D721Med (cell line): ENCODE measurements at regions not wholly inside any gene's neighbourhood (a gene's known extent, or its start where the extent isn't known, plus 50 kb on each side); places are given as distances from the start of the nearest gene placed in this dataset.
"Not testable (repeated sequence)": the region's sequence is repeated elsewhere in the genome, so short reads cannot be mapped to it uniquely, and the experiment has no call there.

Experiments
- DNase-seq: peaks from one replicate; pipeline ENCODE4 v3.0.0; 2011; ENCODE audit warnings: low spot score; ENCODE audit not compliant: insufficient read length
- FAIRE-seq: peaks from 2 replicates; lab custom pipeline; 2011; peaks lifted over from hg19 to GRCh38; lab: Jason Lieb, UNC
- TF ChIP-seq, protein P1 (sequence below): IDR thresholded peaks from 2 replicates; pipeline ENCODE4 v1.5.1; 2012; ENCODE audit warnings: mild to moderate bottlenecking, control low read depth; ENCODE audit not compliant: insufficient read depth; ENCODE audit errors: missing control alignments

DNA sequence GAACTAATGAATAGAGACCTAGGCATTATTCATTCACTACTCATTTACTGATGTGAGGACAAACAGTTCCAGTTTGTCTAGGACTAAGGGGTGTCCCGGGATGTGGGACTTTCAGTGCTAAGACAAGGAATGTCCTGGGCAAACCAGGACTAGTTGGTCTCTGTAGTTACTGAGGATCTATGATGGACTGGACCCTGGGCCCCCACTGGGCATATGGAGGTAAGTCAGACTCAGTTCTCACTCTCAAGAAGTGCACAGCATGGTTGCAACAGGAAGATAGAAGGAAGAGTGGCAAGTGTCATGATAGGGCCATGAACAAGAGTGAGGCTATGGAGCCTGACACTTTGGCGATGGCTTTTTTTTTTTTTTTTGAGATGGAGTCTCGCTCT lies 128.2 kb downstream of the MYCN start:
- TF ChIP-seq, protein P1, sequence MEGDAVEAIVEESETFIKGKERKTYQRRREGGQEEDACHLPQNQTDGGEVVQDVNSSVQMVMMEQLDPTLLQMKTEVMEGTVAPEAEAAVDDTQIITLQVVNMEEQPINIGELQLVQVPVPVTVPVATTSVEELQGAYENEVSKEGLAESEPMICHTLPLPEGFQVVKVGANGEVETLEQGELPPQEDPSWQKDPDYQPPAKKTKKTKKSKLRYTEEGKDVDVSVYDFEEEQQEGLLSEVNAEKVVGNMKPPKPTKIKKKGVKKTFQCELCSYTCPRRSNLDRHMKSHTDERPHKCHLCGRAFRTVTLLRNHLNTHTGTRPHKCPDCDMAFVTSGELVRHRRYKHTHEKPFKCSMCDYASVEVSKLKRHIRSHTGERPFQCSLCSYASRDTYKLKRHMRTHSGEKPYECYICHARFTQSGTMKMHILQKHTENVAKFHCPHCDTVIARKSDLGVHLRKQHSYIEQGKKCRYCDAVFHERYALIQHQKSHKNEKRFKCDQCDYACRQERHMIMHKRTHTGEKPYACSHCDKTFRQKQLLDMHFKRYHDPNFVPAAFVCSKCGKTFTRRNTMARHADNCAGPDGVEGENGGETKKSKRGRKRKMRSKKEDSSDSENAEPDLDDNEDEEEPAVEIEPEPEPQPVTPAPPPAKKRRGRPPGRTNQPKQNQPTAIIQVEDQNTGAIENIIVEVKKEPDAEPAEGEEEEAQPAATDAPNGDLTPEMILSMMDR = no peak
- DNase-seq (no peak), FAIRE-seq (no peak)

DNA sequence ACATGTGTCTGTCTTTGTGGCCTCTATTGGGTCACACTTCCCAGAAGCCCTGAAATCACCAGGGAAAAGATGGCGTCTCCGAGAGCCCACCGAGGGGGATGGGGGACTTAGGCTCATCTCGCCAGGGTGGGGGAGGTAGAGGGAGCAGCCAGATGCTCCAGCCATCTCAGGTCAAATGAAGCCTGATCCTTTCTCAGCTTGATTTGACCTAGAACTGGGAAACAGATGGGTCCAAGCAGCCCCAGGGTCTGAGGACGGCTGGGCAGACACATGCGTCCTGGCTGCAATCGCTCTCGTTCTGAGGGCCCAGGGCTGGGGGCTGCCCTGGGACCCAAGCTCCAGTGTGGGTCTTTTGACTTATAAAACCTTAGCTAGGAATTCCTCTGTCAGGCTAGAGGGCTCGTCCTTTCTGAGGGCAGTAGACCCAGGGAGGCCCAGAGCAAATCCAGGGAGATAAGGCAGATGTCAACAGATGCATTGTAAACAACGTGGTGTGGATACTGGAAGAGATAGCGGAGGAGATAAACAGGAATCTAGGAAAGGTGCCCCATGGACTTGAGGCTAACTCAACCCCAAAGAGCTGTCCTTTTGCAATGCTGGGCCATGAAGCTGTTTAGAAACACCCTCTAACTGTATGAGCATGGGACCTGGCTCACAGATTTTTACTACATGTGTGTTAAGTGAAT lies 127.7 kb downstream of the MYCN start:
- TF ChIP-seq, protein P1 = no peak
- FAIRE-seq = no peak
- no peak for DNase-seq

DNA sequence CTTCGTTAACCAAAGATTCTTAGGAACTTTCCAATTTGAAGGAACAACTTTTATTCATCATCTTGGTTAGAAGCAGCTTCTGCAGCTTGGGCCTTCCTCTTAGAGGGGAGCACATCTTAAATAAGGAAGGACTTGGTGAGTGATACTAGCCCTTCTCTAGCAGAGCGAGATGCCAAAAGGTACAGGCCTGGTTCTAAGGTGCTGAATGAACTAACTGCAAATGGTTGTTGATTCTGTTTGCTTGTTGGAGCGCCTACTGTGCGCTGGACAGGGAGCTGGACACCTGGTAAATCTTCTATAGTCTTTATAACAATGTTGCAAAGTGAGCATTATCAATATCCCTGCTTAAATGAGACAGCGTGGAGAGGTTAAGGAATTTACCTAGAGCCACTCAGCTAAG lies 127.1 kb downstream of the MYCN start:
- DNase-seq (no peak), FAIRE-seq (no peak)
- TF ChIP-seq, protein P1 = no peak

DNA sequence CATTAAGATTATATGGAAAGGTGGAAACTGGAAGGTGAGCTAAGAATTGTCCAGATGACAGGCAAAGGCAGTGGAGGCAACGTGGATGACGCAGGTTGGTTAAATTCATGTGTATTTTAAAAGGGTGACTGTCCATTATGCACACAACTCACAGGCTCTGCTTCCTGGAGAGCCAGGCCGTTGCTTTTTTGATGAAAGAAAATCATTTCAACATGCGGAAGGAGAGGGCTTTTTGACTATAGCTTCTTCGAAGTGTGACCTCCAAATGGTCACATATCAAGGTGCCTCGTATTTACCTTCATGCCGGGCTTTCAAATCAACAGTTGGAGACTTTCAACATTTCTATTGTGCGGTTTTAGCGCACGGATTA lies 126.7 kb downstream of the MYCN start:
- FAIRE-seq (no peak), DNase-seq (no peak)
- TF ChIP-seq, protein P1 = no peak

DNA sequence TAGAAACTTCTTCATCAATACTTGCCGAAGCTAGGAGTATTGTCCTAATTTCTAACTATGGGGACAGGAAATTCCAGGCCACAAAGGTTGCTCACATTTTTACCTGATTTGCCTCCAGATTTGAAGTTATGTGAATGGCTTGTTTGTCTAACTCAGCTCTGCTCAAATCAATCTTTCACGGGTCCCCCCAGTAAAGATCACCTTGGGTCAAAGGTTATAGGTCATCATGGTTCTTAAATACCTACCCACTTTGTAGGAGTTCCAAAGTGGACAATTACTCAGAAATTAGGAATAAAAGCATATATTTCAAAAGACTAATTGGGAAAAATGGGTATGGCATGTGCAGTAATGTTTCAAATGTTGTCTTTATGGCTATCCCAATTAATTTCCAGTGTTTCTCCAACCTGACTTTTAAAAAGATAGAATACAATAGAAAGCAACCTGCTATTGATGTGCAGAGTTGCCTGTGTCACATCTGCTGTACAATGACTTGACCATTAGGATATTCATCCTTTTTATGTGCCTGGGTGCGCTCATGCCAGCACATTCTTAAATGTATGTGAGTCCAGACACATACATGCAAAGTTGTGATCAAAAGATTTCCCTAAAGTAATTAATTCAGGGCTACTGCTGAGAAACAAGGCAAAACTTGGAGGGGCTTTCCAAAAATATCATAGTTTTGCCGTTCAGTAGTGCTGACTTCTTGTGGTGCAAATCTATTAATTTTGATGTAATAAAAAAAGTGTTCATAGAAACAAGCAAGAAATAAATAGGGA lies 126.1 kb downstream of the MYCN start:
- no peak for FAIRE-seq
- no peak for DNase-seq
- TF ChIP-seq, protein P1 = no peak

DNA sequence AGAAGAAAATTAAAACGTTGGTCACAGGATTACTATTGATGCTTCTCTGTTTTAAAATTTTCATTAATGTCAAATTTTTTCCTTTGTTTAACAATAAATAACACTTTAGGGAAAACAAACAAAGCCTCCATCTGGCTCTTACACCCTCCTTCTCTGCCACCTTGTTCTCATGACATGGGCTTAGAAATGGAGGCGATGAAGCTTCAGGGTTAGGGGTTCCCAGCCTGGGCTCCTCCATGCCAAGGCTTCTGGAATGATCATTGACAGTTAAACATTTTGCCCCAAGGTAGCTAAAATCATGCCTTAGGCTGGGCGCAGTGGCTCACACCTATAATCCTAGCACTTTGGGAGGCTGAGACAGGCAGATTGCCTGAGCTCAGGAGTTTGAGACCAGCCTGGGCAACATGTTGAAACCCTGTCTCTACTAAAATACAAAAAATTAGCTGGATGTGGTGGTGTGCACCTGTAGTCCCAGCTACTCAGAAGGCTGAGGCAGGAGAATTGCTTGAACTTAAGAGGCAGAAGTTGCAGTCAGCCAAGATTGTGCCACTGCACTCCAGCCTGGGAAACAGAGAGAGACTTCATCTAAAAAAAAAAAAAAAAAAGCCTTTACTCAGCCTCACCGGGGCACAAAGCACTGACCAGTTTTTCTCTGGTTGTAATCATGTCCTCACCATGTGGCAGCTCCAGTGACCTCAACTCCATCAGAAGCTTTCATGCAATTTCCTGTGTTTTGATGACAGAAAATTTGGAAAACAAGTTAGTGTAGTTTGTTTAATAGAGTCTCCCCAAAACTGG lies 125.1 kb downstream of the MYCN start:
- not testable (repeated sequence) for FAIRE-seq, DNase-seq

DNA sequence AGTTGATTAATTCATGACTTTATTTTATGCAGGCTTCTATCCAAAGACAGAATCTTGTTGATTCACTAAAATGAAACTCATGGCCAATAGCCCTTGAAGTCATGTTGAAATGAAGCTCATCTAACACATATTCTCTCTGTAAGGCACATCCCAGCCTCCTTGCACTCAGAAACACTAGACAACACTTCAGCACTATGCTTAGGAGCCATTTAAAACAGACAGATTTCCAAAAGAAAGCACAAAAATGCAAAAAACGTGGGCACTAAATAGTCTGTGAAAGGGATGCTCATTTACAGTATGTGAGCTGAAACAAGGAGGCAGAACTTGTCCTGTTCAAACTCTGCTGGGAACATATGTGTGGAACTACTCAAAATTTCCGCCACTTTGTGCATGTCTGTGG lies 124.4 kb downstream of the MYCN start:
- TF ChIP-seq, protein P1 = no peak
- DNase-seq = no peak
- no peak for FAIRE-seq
